Stimulated activated CD4-positive, alpha-beta T cell treated with anti-CD3 and anti-CD28 coated beads, Interleukin-4, amount 100 ng/mL, for 24 hours (primary cell): ENCODE measurements at regions not wholly inside any gene's neighbourhood (a gene's known extent, or its start where the extent isn't known, plus 50 kb on each side); places are given as distances from the start of the nearest gene placed in this dataset.
"Not testable (repeated sequence)": the region's sequence is repeated elsewhere in the genome, so short reads cannot be mapped to it uniquely, and the experiment has no call there.

Experiments
- DNase-seq: peaks from one replicate; pipeline ENCODE4 v3.0.0-alpha.2; 2020

DNA sequence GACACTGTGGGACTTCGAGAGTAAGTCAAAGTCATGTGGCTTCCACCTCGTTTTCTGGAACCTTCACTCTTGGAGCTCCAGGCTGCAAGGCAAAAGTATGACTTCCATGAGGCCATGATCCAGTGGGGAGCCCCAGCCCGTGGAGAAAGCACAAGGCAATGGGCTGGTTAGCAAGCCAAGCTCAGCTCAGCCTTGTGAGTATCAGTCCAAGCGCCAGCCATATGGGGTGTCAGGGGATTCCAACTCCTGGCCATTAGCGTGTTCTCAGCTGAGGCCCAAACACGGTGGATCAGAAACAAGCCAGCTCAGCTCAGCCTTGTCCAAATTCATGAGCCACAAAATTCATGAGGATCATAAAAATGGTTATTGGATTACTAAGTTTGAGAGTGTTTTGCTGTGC, 261.0 kb downstream of the RHOU start:
- no peak for DNase-seq

DNA sequence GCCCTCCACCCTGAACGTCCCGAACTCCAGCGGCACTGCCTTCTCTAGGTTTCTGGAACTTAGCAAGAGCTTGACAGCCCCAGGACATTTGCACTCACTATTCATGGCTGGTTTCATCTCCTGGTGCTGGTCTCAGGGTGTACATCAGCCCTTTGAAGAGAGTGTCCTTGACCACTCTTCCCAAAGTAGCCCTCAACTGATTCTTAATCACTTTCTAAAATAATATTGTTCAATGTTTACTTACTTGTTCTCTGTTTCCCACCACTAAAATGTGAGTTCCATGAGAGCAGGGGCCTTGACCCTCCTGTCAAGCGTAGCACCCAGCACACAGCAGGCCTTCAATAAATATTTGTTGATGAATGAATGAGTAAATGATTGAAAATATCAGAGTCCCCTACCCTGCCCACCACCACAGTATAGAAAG, 262.5 kb downstream of the RHOU start:
- no peak for DNase-seq

DNA sequence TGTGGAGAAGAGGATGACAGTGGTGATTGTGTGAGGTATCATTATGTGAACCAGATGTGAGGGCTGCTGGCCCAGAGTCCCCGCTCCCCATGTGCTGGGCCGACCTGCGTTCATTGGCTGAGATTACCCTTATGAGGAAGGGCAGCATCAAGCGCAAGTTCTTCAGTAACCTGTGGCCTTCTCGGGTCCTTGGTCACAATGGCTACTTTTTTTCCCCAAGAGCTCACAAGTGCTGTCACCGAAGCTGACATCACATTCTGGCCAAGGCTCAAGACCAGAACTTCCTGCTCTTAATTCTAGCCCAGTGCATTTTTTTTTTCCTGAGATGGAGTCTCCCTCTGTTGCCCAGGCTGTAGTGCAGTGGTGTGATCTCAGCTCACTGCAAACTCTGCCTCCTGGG, 262.9 kb downstream of the RHOU start:
- no peak for DNase-seq

DNA sequence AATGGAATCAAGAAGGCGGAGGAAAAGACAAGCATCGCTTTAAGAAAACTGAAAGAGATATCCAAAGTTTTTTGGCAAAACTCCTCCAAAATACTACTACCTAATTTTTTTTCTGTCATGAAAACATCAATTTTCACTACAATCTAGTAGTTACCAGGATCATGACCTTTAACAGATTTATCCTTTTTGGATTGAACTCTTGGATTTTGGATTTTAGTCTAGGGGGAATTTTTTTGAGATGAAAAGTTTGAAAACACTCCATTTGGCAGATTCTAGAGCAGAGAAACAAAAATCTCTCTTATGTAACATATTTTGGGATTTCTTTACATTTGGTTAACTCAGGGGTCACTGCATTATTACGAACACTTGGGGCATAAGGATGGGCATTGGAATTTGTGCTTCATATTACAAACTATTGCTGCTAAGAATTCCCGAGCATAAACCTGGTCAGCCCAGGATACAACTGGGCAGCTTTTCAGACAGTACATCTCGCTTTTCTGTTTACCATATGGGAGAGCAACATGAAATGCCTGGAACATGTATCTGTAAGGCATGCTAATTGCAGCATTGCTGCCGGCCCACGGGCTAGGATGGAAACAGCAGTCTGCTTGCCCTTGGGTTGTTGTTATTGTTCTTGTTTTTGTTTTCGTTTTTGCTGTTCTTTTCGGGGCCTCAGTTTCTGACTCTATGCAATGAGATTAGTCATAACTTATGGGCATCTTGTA, 264.3 kb downstream of the RHOU start:
- no peak for DNase-seq

DNA sequence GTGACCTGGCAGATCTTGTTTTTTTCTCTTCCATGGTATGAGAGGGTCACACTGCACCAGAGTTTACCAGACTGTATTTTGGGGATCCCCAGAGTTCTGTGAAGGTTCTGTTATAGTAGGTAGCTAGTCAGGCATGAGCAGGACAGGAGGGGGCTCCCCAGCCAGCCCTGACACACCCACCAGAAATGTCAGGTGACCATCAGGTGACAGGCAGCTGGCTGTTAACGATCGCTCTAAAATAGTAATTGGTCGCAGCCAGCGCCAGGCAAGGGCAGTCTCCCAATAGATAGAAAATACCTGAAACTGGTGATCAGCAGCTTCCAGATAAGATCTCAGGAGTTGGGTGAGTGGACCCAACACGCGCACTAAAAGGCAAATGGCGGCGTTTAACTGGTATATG, 264.9 kb downstream of the RHOU start:
- no peak for DNase-seq

DNA sequence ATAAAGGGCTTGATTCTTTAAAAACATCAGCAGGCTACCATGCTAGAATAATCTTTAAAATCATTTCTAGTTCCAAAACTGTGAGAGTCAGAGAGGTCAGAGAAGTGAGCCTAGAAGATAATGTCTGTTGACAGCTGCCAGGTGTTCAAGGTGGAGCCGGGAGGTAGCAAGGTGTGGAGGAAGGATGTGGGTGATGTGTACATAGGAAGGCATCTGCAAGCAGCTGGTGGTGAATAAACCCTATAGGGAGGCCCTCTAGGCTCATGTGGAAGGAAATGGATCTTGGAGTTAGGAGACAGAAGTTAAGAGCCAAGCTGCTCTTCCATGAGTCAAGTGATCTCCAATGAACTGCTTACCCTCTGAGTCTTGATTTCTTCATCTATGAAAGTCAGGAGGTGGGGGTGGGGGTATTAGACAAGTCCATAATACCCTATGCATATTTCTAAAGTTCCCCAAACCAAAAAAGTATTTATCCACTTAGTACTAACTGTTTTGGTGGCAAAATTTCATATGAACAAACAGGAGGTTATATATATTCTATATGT, 266.3 kb downstream of the RHOU start:
- no peak for DNase-seq

DNA sequence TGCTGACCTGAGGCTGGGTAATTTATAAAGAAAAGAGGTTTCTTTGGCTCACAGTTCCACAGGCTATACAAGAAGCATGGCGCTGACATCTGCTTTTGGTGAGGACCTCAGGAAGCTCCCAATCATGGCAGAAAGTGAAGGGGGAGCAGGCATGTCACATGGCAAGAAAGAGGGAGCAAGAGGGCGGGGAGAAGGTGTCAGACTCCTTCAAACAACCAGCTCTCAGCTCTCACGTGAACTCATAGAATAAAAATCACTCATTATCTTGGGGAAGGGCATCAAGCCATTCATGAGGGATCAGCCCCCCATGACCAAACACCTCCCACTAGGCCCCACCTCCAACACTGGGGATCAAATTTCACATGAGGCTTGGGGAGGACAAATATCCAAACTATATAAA, 266.8 kb downstream of the RHOU start:
- no peak for DNase-seq

DNA sequence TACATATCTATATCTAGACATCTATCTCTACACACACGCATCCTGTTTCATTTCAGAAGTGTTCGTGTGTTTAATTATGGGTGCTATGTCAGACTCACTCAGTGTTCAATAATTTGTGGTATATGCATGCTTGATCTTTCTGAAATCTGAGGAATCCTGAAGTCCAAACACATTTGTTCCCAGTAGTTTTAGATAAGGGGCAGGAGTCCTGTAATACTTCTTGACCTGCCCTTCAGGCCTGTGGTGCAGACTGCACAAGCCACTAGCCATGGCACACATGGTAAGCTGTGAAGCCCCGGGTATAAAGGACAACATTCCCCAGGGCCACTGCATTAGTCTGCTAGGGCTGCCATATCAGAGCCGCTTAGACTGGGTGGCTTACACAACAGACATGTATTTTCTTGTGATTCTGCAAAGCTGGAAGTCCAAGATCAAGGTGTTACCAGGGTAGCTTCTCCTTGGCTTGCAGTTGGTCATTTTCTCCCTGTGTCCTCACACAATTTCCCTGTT, 267.2 kb downstream of the RHOU start:
- DNase-seq = no peak

DNA sequence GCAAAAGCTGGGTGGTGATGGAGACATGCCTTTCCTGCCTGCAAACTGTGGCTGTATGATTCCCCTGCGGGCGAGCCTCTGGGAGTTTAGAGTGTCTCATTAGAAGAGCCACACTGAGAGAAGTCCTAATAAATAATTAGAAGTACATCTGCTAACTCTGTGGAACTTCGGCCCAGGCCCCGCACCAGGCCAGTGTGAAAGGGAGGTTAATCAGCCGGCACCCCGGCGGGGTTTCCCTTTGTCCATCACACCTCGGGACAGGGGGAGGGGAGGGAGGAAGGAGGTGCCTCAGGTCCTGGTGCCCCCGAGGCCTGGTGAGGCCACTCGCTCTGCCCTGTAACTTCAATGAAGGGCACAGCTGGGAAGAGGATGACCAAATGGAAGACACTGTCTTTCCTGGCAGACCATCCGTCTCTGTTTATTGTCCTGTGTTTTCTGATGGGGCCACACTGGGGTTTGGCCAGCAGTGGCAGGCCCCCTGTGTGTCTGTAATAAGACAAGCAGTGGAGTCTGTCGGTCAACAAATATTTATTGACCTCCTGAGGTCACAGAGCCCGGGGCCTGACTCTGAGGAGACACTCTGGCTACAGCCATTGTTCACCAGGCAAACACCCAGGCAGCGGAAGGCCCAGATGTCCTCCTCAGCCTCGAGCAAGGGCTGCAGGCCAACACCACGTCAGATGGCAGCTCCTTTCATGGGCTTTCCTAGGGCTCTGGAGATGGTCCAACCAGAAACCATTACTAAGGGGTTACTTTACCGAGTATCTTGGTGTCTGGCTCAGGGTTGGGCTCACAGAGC, 267.5 kb upstream of the RAB4A start:
- DNase-seq = no peak

DNA sequence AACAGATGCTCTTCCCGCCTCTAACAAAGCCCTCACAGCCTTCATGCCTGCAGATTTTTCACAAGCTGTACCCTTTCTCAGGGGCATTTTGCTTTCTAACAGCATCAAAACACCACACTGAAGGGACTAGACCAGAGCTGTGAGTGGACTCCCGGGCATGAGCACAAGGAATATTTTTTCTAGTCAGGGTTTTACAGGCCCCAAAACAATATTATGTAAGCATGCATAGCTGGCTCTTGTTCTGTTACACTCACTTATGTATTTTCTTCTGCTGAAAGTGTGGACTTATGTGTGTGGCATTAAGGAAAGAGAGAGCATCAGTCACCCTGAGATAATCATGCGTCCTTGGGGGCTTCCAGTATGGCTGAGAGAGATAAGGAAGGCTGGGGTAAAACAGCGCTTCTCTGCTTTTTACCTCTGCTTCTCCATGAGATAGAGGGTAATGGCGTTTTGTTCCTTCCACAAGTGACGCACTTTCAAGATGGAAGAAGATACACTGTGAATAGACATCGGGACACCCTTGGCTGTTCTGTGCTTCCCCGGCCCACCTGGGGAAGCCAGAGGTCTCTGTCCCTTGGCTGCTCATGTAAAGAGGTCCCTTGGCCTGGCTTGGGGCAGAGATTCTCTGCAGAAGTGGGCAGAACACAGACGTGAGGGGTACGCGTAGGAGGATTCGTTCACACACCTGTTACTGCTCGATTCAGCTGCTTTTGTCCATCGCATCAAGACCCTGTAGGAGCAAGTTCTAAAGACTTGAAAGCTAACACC, 266.7 kb upstream of the RAB4A start:
- no peak for DNase-seq

DNA sequence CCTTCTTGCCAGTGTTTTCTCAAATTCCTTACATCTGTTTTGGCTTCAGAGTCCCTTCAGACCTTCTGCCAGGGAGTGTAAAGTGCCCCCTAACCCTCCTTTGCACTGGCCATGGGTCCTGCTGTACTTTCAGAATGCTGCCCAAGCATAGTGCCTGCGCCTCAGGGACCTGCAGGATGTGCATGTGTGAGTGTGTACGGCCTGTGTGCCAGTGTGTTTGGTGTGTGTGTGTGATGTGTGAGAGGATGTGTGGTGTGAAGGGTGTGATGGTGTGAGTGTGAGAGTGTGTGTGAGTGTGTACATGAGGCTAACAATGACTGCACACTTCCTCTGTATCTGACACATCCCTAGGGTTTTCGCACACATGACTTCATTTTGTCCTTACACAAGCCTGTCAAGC, 265.8 kb upstream of the RAB4A start:
- DNase-seq = no peak

DNA sequence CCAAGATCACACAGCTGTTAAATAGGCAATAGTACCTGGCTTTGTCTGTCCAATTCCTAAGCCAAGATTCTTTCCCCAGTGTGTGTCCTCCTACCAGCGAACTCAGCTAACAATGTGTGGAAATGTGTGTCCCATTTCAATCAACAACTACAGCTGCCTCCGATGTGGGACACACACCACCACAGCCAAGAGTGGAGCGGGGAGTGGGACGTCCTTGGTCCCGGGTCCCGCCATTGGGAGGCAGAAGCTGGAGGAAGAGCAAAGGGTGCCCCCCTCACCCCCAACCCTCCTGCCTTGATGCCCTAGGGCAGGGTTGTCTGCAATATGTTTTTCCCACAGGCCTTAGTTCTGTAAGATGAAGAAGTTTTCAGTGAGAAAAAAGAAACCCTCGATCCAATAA, 265.4 kb upstream of the RAB4A start:
- no peak for DNase-seq

DNA sequence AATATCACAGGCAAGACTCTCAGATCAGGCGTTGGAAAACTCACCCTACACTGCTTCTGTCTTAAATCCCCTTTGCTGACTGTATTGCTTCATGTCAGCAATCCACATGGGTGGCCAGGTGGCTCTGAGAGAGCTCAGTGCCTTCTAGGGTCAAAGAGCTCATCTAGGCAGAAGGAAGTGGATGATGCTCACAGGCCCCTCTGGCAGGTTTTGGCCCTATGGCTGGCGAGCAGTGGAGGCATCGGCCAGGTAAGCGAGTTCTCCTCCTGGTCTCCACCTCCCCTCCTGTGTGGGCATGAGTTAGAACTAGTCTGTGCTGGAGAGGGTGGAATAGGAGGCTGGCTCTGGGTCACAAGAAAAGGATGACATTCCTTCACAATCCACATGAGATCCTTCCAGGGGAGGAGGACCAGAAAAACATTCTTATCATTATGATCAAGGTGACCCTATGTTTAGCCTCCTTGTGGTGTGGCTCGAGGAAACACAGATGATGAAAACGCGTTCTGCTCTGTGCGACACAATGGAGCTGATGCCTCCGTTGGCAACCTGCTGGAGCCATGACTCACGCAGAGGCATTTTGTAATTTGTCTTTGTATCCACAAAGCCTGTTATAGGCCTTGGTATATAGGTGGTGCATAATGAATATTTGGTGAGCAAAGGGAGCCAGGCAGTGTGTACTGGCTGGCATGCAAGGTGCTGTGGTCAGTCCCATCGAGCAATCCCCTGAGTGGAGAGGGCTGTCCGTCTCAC, 264.6 kb upstream of the RAB4A start:
- no peak for DNase-seq

DNA sequence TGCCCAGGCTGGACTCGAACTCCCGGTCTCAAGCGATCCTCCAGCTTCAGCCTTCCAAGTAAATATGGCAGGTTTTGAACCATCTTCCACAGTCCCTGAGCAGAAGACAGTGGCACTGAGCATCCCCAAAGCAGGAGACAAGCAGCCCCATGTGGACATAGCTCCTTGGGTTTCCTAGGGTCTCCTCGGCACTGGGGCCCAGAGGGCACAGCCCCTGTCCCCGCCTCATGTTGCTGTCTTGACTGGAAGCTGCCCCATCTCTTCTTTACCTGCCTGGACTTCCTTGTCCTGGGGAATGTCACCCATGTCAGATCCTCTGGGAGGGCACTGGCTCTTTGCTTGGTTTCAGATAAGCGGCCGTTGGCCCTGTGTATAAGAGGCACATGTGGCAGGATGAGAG, 263.7 kb upstream of the RAB4A start:
- DNase-seq = no peak

DNA sequence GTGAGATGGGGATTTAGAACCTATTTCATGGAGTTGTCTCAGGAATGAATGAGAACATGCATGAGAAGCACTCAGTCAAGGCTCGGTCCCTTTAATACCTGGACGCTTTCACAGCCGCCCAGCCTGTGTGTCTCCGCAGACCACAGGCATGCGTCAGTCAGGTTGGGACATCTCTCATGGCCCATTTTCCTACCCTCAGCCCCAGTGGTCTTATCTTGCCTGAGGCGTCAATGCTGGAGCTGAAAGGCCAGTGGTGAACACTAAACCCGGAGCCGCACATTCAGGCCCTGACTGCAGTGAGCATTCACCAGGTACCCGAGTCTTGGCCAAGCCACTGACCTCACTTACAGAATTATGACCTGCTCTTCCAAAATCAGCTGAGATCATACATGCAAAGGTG, 263.2 kb upstream of the RAB4A start:
- no peak for DNase-seq

DNA sequence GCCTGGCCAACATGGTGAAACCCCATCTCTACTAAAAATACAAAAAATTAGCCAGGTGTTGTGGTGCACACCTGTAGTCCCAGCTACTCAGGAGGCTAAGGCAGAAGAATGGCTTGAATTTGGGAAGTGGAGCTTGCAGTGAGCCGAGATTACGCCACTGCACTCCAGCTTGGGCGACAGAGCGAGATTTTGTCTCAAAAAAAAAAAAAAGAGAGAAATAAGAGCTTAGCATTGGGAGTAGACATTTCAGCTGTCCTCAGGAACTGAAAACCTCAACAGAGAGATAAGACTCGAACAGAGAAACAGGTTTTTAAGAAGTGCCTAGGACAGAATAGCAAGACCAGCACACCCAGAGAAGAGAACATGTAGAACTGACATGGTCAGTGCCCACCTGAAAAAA, 262.6 kb upstream of the RAB4A start:
- DNase-seq = not testable (repeated sequence)

DNA sequence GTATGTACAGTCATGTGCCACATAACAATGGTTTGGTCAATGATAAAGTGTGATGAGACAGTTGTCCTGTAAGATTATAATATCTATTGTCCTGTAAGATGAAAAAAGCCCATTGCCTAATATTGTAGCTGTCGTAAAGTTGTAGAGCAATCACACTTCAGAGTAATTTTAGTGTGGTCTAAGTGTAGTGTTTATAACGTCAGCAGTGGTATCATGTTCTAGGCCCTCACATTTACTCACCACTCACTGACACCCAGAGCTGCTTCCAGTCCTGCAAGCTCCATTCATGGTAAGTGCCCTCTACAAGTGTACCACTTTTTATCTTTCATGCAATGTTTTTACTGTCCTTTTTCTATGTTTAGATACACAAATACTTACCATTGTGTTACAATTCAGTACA, 259.9 kb upstream of the RAB4A start:
- DNase-seq = no peak

DNA sequence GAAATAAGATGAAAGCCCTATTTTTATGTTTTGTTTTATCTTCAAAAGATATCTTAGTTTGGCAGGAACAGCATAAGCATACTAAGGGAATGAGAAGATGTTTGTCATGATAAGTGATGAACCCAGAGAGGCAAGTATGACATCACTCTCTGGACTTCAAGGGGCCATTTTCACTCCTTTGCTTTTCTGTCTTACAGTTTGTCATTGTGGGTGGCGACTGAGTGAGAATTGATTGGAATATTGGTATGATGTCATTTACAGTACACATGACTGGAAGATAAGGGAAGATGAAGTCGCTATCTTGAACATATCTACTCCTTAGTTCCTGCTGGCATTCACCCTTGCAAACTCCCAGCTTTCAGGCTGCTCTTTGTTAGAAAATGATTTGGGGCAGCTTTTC, 258.1 kb upstream of the RAB4A start:
- DNase-seq = no peak

DNA sequence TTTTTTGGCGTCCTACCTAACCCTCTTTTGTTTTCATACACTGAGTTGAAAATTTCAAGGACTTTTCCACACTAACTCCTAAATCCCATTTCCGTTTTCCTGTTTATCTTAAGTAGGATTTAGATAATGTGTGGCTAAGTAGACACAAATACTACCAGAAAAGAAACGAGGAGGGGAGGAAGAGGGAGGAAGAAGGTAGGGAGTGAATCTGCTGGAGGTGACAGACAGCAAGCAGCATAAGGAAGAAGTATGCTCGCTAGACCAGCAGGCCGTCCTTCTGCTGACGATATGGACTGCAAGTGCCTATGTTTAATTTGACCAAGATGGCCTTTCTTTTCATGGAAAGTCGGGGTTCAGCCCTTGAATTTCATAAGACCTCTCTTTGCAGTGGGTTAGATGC, 256.9 kb upstream of the RAB4A start:
- no peak for DNase-seq

DNA sequence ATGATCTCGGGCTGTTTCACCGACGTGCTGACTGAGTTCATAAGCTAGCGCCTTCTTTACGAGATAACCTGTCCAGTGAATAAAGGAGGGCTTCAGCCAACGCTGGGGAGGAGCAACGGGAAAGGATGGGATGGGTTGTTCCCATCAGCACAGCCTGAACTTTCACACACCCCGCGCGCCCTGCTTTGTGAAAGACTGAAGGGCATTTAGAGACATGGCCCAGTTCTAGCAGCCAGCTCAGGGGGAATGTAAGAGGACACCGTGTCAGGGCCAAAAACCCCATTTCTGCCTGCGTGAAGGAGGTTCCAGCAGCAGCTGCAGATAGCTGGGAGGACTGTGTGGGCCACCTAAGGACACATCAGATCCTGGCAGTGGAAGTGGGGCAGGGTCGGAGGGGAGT, 255.1 kb upstream of the RAB4A start:
- DNase-seq = no peak

DNA sequence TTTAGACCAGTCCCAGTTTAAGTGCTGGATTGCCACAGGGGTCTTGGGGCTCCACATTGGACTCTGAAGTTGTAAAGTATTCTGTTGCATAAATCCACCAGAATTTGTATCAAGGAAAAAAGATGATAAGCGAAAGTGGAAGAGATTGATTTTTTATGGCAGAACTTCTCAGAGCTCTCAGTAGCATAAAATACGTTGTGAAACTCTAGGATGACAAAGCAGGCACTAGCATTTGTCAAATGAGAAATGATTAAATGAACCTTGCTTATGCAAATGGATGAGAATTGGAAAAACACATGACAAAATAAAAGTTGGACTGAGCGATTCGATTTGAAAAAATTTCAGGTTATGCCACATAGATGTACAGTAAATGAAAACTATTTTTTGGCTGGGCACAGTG, 253.8 kb upstream of the RAB4A start:
- no peak for DNase-seq

DNA sequence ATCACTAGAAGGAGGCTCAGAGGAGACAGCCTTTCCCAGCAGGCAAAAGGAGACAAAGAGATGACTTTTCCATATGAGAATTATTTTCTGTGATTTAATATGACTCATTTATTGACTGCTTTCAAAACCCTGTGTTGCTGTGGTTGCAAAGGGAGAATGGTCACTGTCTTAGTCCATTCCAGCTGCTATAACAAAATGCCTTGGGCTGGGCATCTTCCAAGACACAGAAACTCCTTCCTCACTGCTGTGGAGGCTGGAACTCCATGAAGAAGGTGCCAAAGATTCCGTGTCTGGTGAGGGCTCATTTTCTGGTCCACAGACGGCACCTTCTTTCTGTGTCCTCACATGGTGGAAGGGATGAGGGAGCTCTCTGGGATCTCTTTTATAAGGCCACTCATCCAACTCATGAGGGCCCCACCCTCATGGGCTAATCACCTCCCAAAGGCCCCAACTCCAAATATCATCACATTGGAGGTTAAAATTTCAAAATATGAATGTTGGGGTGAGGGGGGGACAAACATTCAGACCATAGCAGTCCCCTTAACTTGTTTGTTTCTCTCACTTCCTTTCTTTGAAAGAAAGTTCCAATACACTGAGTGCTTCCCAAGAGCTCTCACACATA, 252.1 kb upstream of the RAB4A start:
- no peak for DNase-seq
